Endothelial cell (in vitro differentiated cells): ENCODE measurements at regions not wholly inside any gene's neighbourhood (a gene's known extent, or its start where the extent isn't known, plus 50 kb on each side); places are given as distances from the start of the nearest gene placed in this dataset.
"Not testable (repeated sequence)": the region's sequence is repeated elsewhere in the genome, so short reads cannot be mapped to it uniquely, and the experiment has no call there.

ENCODE experiments used
- DNase-seq: peaks from one replicate; pipeline ENCODE4 v3.0.0; 2021; ENCODE audit warnings: low spot score
- H3K27ac Mint-ChIP-seq: one replicate; pipeline ENCODE4 v1.8.0; 2021; ENCODE audit warnings: mixed read lengths, inconsistent platforms; ENCODE audit not compliant: unreplicated experiment
- H3K27me3 Mint-ChIP-seq: one replicate; pipeline ENCODE4 v1.8.0; 2021; ENCODE audit warnings: mild to moderate bottlenecking, moderate library complexity, mixed read lengths, inconsistent platforms; ENCODE audit not compliant: unreplicated experiment
- H3K36me3 Mint-ChIP-seq: one replicate; pipeline ENCODE4 v1.8.0; 2021; ENCODE audit warnings: mild to moderate bottlenecking, low read depth, mixed read lengths, inconsistent platforms; ENCODE audit not compliant: unreplicated experiment
- H3K4me1 Mint-ChIP-seq: one replicate; pipeline ENCODE4 v1.8.0; 2021; ENCODE audit warnings: mild to moderate bottlenecking, mixed read lengths, inconsistent platforms; ENCODE audit not compliant: unreplicated experiment
- H3K4me3 Mint-ChIP-seq: one replicate; pipeline ENCODE4 v1.8.0; 2021; ENCODE audit warnings: mild to moderate bottlenecking, mixed read lengths, inconsistent platforms; ENCODE audit not compliant: unreplicated experiment
- H3K9me3 Mint-ChIP-seq: one replicate; pipeline ENCODE4 v1.8.0; 2021; ENCODE audit warnings: mixed read lengths, inconsistent platforms; ENCODE audit not compliant: unreplicated experiment
- CTCF ChIP-seq: fragments of 200-600 bp; sonication (generic); IDR thresholded peaks from one replicate; pipeline ENCODE4 v1.5.0; 2021; ENCODE audit warnings: antibody characterized with exemption; ENCODE audit not compliant: unreplicated experiment

GRCh38 chr7:106757846-106758245 is 96.9 kb upstream of the CCDC71L start:
- no peaks in the 10 kb centered on the region for H3K27me3 Mint-ChIP-seq
- TF ChIP-seq CTCF: no peak
- DNase-seq: no peak
- no peak overlapping the region for H3K27ac Mint-ChIP-seq
- H3K36me3 Mint-ChIP-seq: no peaks in the 10 kb centered on the region
- no peaks in the 10 kb centered on the region for H3K4me1 Mint-ChIP-seq
- no peak overlapping the region for H3K4me3 Mint-ChIP-seq
- H3K9me3 Mint-ChIP-seq: no peaks in the 10 kb centered on the region

- not testable (repeated sequence) for H3K27ac Mint-ChIP-seq, H3K36me3 Mint-ChIP-seq, H3K9me3 Mint-ChIP-seq, DNase-seq, H3K4me3 Mint-ChIP-seq, H3K4me1 Mint-ChIP-seq, H3K27me3 Mint-ChIP-seq
Measured at GRCh38 chr7:106762845-106763244, 101.9 kb upstream of the CCDC71L start.

DNA sequence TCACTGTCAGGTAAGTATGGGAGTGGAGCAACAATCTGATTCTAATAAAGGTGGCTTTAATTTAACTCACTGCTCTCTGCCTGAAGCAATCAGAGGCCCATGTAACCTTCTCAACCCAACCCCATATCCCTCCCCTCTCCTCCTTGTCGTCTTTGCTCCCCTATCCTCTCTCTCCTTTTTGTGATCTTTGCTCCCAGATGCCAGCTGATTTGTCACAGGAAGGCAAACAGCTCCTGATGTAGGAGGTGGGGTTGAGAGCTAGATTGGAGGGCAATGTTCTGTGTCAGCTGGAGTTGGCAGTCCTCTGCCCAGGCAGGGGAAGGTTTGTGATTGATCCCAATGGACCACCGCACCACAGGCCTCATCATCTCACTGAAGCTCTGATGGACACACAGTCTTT is 101.4 kb upstream of the PIK3CG start:
- no peak for DNase-seq
- Mint-ChIP-seq H3K27ac (no peak overlapping the region), H3K9me3 (no peaks in the 10 kb centered on the region), H3K4me3 (no peak overlapping the region), H3K4me1 (no peaks in the 10 kb centered on the region), H3K36me3 (no peaks in the 10 kb centered on the region), H3K27me3 (no peaks in the 10 kb centered on the region)
- TF ChIP-seq CTCF: no peak

DNA sequence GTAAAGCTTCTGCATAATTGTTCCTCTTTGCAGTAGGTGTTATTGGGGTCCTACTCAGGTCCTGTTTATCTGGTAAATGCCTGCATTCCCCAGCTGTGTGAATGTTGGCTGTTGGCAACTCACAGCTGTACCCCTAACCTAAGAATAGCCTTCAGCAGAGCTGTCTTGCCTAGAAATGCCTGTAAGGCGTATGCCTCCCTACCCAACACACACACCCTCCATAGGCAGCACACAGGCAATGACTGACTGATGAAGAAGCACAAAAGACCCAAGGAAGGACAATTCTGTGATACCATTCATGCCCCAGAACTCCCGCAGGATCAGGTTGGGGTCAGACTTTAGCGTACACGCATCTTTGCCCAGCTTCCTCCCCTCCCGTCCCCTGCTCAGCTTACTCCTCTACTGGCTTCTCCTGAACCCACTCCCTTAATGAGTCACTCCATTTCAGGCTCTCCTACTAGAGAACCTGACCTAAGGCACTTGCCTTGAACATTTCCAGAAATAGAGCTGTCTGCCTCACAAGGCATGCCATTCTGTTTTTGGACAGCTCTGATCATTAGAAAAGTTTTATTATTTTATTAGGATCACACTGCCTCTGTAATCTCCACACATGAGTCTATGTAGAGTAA is 99.2 kb upstream of the PIK3CG start:
- no peak overlapping the region for H3K27ac Mint-ChIP-seq
- no peak for TF ChIP-seq CTCF
- no peaks in the 10 kb centered on the region for H3K27me3 Mint-ChIP-seq
- H3K36me3 Mint-ChIP-seq: no peaks in the 10 kb centered on the region
- no peaks in the 10 kb centered on the region for H3K4me1 Mint-ChIP-seq
- no peak overlapping the region for H3K4me3 Mint-ChIP-seq
- no peaks in the 10 kb centered on the region for H3K9me3 Mint-ChIP-seq
- DNase-seq: no peak

GRCh38 chr7:106766551-106766950 is 98.5 kb upstream of the PIK3CG start:
- H3K27ac Mint-ChIP-seq: no peak overlapping the region
- no peak for TF ChIP-seq CTCF
- no peak for DNase-seq
- no peaks in the 10 kb centered on the region for H3K4me1 Mint-ChIP-seq
- H3K9me3 Mint-ChIP-seq: no peaks in the 10 kb centered on the region
- H3K27me3 Mint-ChIP-seq: no peaks in the 10 kb centered on the region
- no peaks in the 10 kb centered on the region for H3K36me3 Mint-ChIP-seq
- no peak overlapping the region for H3K4me3 Mint-ChIP-seq
